ENCODE measurements at regions not wholly inside any gene's neighbourhood (a gene's known extent, or its start where the extent isn't known, plus 50 kb on each side); places are given as distances from the start of the nearest gene placed in this dataset.
"Not testable (repeated sequence)": the region's sequence is repeated elsewhere in the genome, so short reads cannot be mapped to it uniquely, and the experiment has no call there.

- no peak for DNase-seq (ENCODE audit: low spot score)
- no peak for FAIRE-seq
Observed at GRCh38 chr13:44752164-44752563, 176.0 kb upstream of the TSC22D1 start.

- no peak for FAIRE-seq
- DNase-seq (ENCODE audit: low spot score), result no peak
Observed at GRCh38 chr13:44750630-44751029, 174.5 kb upstream of the TSC22D1 start.

- FAIRE-seq, result no peak
- no peak for DNase-seq (ENCODE audit: low spot score)
Observed at GRCh38 chr13:44749906-44750305, 173.8 kb upstream of the TSC22D1 start.

- DNase-seq (ENCODE audit: low spot score) (no peak), FAIRE-seq (no peak)
Observed at GRCh38 chr13:44748439-44748838, 172.3 kb upstream of the TSC22D1 start.

- DNase-seq (ENCODE audit: low spot score), result no peak
- FAIRE-seq, result no peak
Observed at GRCh38 chr13:44747179-44747578, 171.0 kb upstream of the TSC22D1 start.

GRCh38 chr13:44746690-44747089, 170.6 kb upstream of the TSC22D1 start:
- DNase-seq (ENCODE audit: low spot score), result no peak

GRCh38 chr13:44744880-44745633, 168.9 kb upstream of the TSC22D1 start:
- DNase-seq (ENCODE audit: low spot score) (no peak), FAIRE-seq (no peak)

More at GRCh38 chr13:44746690-44747089, 170.6 kb upstream of the TSC22D1 start:
- FAIRE-seq, result no peak

- FAIRE-seq (no peak), DNase-seq (ENCODE audit: low spot score) (no peak)
Observed at GRCh38 chr13:44739539-44739938, 163.4 kb upstream of the TSC22D1 start.

GRCh38 chr13:44739120-44739519, 163.0 kb upstream of the TSC22D1 start:
- FAIRE-seq (no peak), DNase-seq (ENCODE audit: low spot score) (no peak)

- DNase-seq (ENCODE audit: low spot score) (no peak), FAIRE-seq (no peak)
Observed at GRCh38 chr13:44738463-44738862, 162.3 kb upstream of the TSC22D1 start.

GRCh38 chr13:44735806-44736205, 159.7 kb upstream of the TSC22D1 start:
- FAIRE-seq (no peak), DNase-seq (ENCODE audit: low spot score) (no peak)

GRCh38 chr13:44734201-44734707, 158.1 kb upstream of the TSC22D1 start:
- peak; percentile 35 for DNase-seq (ENCODE audit: low spot score)
- FAIRE-seq, result no peak

- FAIRE-seq (no peak), DNase-seq (ENCODE audit: low spot score) (peak; percentile 21)
Observed at GRCh38 chr13:44732503-44733098, 156.5 kb upstream of the TSC22D1 start.

GRCh38 chr13:44730851-44731250, 154.7 kb upstream of the TSC22D1 start:
- DNase-seq (ENCODE audit: low spot score) (no peak), FAIRE-seq (no peak)

- FAIRE-seq (no peak), DNase-seq (ENCODE audit: low spot score) (no peak)
Observed at GRCh38 chr13:44730099-44730498, 154.0 kb upstream of the TSC22D1 start.

- not testable (repeated sequence) for FAIRE-seq; DNase-seq (ENCODE audit: low spot score)
Observed at GRCh38 chr13:44727591-44727990, 151.5 kb upstream of the TSC22D1 start.

GRCh38 chr13:44726778-44727177, 150.6 kb upstream of the TSC22D1 start:
- FAIRE-seq (no peak), DNase-seq (ENCODE audit: low spot score) (no peak)

- DNase-seq (ENCODE audit: low spot score) (no peak), FAIRE-seq (no peak)
Observed at GRCh38 chr13:44726214-44726613, 150.1 kb upstream of the TSC22D1 start.

GRCh38 chr13:44719857-44720671, 143.9 kb upstream of the TSC22D1 start:
- DNase-seq (ENCODE audit: low spot score) (peak; percentile 29), FAIRE-seq (no peak)

- no peak for FAIRE-seq
- DNase-seq (ENCODE audit: low spot score), result no peak
Observed at GRCh38 chr13:44718467-44718866, 142.3 kb upstream of the TSC22D1 start.

- FAIRE-seq (no peak), DNase-seq (ENCODE audit: low spot score) (no peak)
Observed at GRCh38 chr13:44715287-44716230, 139.4 kb upstream of the TSC22D1 start.

Measured in urothelium cell line (cell line).